Astrocyte (in vitro differentiated cells and primary cell): ENCODE measurements at regions not wholly inside any gene's neighbourhood (a gene's known extent, or its start where the extent isn't known, plus 50 kb on each side); places are given as distances from the start of the nearest gene placed in this dataset.

Source experiments
- DNase-seq: peaks from one replicate; pipeline ENCODE4 v3.0.0-alpha.2; 2010; ENCODE audit warnings: low read depth
- FAIRE-seq: peaks from 2 replicates; lab custom pipeline; 2011; peaks lifted over from hg19 to GRCh38; lab: Jason Lieb, UNC
- H2AFZ ChIP-seq: 2 replicates; pipeline ENCODE4 v1.6.0; 2012; ENCODE audit warnings: low read depth, low read length, inconsistent platforms
- H3K27ac ChIP-seq: 2 replicates; pipeline ENCODE4 v1.5.1; 2011; ENCODE audit warnings: low read depth, low read length, inconsistent platforms
- H3K27me3 ChIP-seq: 2 replicates; pipeline ENCODE4 v1.6.0; 2011; ENCODE audit warnings: low read length, inconsistent platforms; ENCODE audit not compliant: insufficient read depth
- H3K36me3 ChIP-seq: 2 replicates; pipeline ENCODE4 v1.5.1; 2011; ENCODE audit warnings: low read length, inconsistent platforms; ENCODE audit not compliant: insufficient read depth
- H3K4me1 ChIP-seq: 2 replicates; pipeline ENCODE4 v1.5.1; 2011; ENCODE audit warnings: low read length, inconsistent platforms; ENCODE audit not compliant: insufficient read depth
- H3K4me2 ChIP-seq: 2 replicates; pipeline ENCODE4 v1.6.0; 2012; ENCODE audit warnings: low read length, inconsistent platforms
- H3K4me3 ChIP-seq: 2 replicates; pipeline ENCODE4 v1.5.1; 2011; ENCODE audit warnings: low read depth, mild to moderate bottlenecking, low read length, inconsistent platforms; ENCODE audit not compliant: insufficient read depth
- H3K79me2 ChIP-seq: 2 replicates; pipeline ENCODE4 v1.6.0; 2012; ENCODE audit warnings: mild to moderate bottlenecking, low read length, inconsistent platforms; ENCODE audit not compliant: insufficient read depth
- H3K9ac ChIP-seq: 2 replicates; pipeline ENCODE4 v1.6.0; 2012; ENCODE audit warnings: mild to moderate bottlenecking, low read length, inconsistent platforms
- H3K9me3 ChIP-seq: 2 replicates; pipeline ENCODE4 v1.5.1; 2012; ENCODE audit warnings: low read depth, mild to moderate bottlenecking, low read length, inconsistent platforms; ENCODE audit not compliant: insufficient read depth
- H4K20me1 ChIP-seq: 2 replicates; pipeline ENCODE4 v1.6.0; 2012; ENCODE audit warnings: low read length, inconsistent platforms; ENCODE audit not compliant: insufficient read depth
- H3K27ac Mint-ChIP-seq: one replicate; pipeline ENCODE4 v1.8.0; 2021; ENCODE audit warnings: mild to moderate bottlenecking, mixed read lengths; ENCODE audit not compliant: unreplicated experiment
- H3K27me3 Mint-ChIP-seq: one replicate; pipeline ENCODE4 v1.8.0; 2021; ENCODE audit warnings: low read depth, mixed read lengths; ENCODE audit not compliant: unreplicated experiment
- H3K36me3 Mint-ChIP-seq: one replicate; pipeline ENCODE4 v1.8.0; 2021; ENCODE audit warnings: low read depth, mixed read lengths; ENCODE audit not compliant: unreplicated experiment
- H3K4me1 Mint-ChIP-seq: one replicate; pipeline ENCODE4 v1.8.0; 2021; ENCODE audit warnings: low read depth, mixed read lengths; ENCODE audit not compliant: unreplicated experiment
- H3K4me3 Mint-ChIP-seq: one replicate; pipeline ENCODE4 v1.8.0; 2021; ENCODE audit warnings: mild to moderate bottlenecking, moderate library complexity, mixed read lengths; ENCODE audit not compliant: unreplicated experiment
- H3K9me3 Mint-ChIP-seq: one replicate; pipeline ENCODE4 v1.8.0; 2021; ENCODE audit warnings: mild to moderate bottlenecking, mixed read lengths; ENCODE audit not compliant: unreplicated experiment
- EZH2 ChIP-seq: IDR thresholded peaks from 2 replicates; pipeline ENCODE4 v1.6.1; 2012; ENCODE audit warnings: mild to moderate bottlenecking, low read length, inconsistent platforms; ENCODE audit not compliant: insufficient read depth
- TF ChIP-seq, protein P1 (sequence below): IDR thresholded peaks from 2 replicates; pipeline ENCODE4 v1.5.1; 2011; ENCODE audit warnings: low read depth, mild to moderate bottlenecking, inconsistent platforms, low read length, moderate library complexity; ENCODE audit not compliant: insufficient read depth

DNA sequence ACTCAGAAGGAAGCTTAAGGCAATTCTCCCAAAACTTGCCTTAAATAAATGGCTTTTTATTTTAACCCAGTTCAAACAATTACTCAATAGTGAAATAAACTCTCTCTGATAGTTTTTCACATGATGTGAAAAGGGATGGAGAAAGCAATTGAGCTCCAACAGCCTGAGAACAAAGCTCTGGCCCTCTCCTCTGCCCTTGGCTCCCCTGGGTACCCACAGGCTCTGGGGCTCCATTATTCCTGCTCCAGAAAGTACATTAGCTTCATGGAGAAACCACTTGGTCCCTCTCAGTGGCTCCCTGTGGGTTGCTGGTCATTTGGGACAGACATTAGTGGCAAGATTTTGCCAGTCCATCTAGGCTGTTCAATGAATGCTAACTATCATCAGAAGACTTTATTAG is 242.8 kb downstream of the ATP23 start:
- H3K36me3 ChIP-seq = no peaks in the 10 kb centered on the region
- peaks cover 9% of the 10 kb centered on the region for H3K9me3 Mint-ChIP-seq
- DNase-seq = no peak

DNA sequence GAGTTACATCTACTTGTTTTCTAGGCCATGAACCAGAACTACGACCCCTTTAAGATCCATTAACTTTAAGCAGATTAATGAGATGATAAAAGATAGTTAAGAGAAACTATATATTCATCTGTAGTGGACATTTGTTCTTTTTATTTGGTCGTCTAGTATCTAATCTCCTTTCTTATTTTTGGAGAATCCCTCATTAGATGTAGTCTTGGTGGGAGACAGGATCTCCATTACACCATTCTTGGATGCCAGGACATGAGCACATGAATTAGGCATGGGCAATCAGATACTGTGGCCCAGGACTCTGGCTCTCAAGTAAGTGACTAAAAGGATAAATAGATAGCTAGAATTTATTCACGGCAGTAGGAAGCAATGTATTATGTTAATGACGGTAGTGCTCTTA is 245.0 kb downstream of the ATP23 start:
- Mint-ChIP-seq H3K4me1 (no peaks in the 10 kb centered on the region), H3K9me3 (peaks cover 9% of the 10 kb centered on the region), H3K27me3 (no peaks in the 10 kb centered on the region), H3K4me3 (no peak overlapping the region), H3K36me3 (no peaks in the 10 kb centered on the region), H3K27ac (no peak overlapping the region)
- H3K36me3 ChIP-seq = no peaks in the 10 kb centered on the region
- no peaks in the 10 kb centered on the region for H3K79me2 ChIP-seq
- no peaks in the 10 kb centered on the region for H3K9me3 ChIP-seq
- DNase-seq (no peak), FAIRE-seq (no peak)
- no peak overlapping the region for H3K9ac ChIP-seq
- no peaks in the 10 kb centered on the region for H3K27me3 ChIP-seq
- no peak overlapping the region for H3K27ac ChIP-seq
- H3K4me3 ChIP-seq = no peak overlapping the region
- H4K20me1 ChIP-seq = no peaks in the 10 kb centered on the region
- TF ChIP-seq EZH2 = no peak
- TF ChIP-seq, protein P1, sequence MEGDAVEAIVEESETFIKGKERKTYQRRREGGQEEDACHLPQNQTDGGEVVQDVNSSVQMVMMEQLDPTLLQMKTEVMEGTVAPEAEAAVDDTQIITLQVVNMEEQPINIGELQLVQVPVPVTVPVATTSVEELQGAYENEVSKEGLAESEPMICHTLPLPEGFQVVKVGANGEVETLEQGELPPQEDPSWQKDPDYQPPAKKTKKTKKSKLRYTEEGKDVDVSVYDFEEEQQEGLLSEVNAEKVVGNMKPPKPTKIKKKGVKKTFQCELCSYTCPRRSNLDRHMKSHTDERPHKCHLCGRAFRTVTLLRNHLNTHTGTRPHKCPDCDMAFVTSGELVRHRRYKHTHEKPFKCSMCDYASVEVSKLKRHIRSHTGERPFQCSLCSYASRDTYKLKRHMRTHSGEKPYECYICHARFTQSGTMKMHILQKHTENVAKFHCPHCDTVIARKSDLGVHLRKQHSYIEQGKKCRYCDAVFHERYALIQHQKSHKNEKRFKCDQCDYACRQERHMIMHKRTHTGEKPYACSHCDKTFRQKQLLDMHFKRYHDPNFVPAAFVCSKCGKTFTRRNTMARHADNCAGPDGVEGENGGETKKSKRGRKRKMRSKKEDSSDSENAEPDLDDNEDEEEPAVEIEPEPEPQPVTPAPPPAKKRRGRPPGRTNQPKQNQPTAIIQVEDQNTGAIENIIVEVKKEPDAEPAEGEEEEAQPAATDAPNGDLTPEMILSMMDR = no peak
- H3K4me2 ChIP-seq = no peak overlapping the region
- no peaks in the 10 kb centered on the region for H3K4me1 ChIP-seq
- H2AFZ ChIP-seq = no peak overlapping the region

More for the DNA sequence above, 242.8 kb downstream of the ATP23 start:
- Histone ChIP-seq H3K9me3 (no peaks in the 10 kb centered on the region), H3K4me2 (no peak overlapping the region), H3K27ac (no peak overlapping the region), H3K27me3 (no peaks in the 10 kb centered on the region), H2AFZ (no peak overlapping the region), H4K20me1 (no peaks in the 10 kb centered on the region), H3K79me2 (no peaks in the 10 kb centered on the region), H3K4me3 (no peak overlapping the region), H3K9ac (no peak overlapping the region), H3K4me1 (no peaks in the 10 kb centered on the region)
- no peak for TF ChIP-seq EZH2
- TF ChIP-seq, protein P1 = no peak
- FAIRE-seq = no peak
- H3K4me1 Mint-ChIP-seq = no peaks in the 10 kb centered on the region
- no peak overlapping the region for H3K27ac Mint-ChIP-seq
- H3K4me3 Mint-ChIP-seq = no peak overlapping the region
- no peaks in the 10 kb centered on the region for H3K27me3 Mint-ChIP-seq
- no peaks in the 10 kb centered on the region for H3K36me3 Mint-ChIP-seq

DNA sequence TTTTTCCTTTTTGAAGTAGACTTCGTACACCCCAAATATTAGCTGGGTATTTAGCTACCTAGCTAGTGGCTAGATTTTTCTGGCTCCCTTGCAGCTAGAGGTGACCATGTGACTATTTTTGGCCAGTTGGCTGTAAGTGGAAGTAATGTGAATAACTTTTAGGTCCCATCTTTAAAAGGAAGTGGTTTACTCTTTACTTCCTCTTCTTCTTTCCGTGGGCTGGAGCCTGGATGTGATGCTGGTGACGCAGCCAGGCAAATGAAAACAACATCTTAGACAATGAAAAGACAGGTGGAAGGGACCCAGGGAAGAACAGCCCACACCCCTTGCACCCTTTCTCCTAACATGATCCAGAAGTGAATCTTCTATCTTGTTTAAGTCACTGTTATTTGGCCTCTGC is 245.5 kb downstream of the ATP23 start:
- H3K79me2 ChIP-seq = no peaks in the 10 kb centered on the region
- H4K20me1 ChIP-seq = no peaks in the 10 kb centered on the region
- no peaks in the 10 kb centered on the region for H3K9me3 ChIP-seq
- no peak for TF ChIP-seq EZH2
- TF ChIP-seq, protein P1 = no peak
- H3K4me1 ChIP-seq = no peaks in the 10 kb centered on the region
- FAIRE-seq (no peak), DNase-seq (no peak)
- no peak overlapping the region for H2AFZ ChIP-seq
- H3K4me3 Mint-ChIP-seq = no peak overlapping the region
- peaks cover 9% of the 10 kb centered on the region for H3K9me3 Mint-ChIP-seq
- no peaks in the 10 kb centered on the region for H3K4me1 Mint-ChIP-seq
- H3K27ac ChIP-seq = no peak overlapping the region
- H3K4me2 ChIP-seq = no peak overlapping the region
- H3K27me3 ChIP-seq = no peaks in the 10 kb centered on the region
- H3K27ac Mint-ChIP-seq = no peak overlapping the region
- H3K36me3 Mint-ChIP-seq = no peaks in the 10 kb centered on the region
- no peak overlapping the region for H3K4me3 ChIP-seq
- H3K9ac ChIP-seq = no peak overlapping the region
- no peaks in the 10 kb centered on the region for H3K27me3 Mint-ChIP-seq
- H3K36me3 ChIP-seq = no peaks in the 10 kb centered on the region
